ENCODE measurements at regions not wholly inside any gene's neighbourhood (a gene's known extent, or its start where the extent isn't known, plus 50 kb on each side); places are given as distances from the start of the nearest gene placed in this dataset.
A peak's percentile ranks its signal among the peaks of the same experiment; 100 is the strongest.

- no peak for DNase-seq
These were observed 332.9 kb upstream of the PRDM1 start for GRCh38 chr6:105753207-105753606.

- no peak for DNase-seq
These were observed 336.0 kb upstream of the PRDM1 start for GRCh38 chr6:105750089-105750488.

GRCh38 chr6:105748737-105749161 lies 337.4 kb upstream of the PRDM1 start:
- DNase-seq, result no peak

GRCh38 chr6:105747823-105748405 lies 338.2 kb upstream of the PRDM1 start:
- DNase-seq, result no peak

- peak; percentile 51 for DNase-seq
These were observed 339.6 kb upstream of the PRDM1 start for GRCh38 chr6:105746509-105746908.

GRCh38 chr6:105746130-105746505 lies 340.0 kb upstream of the PRDM1 start:
- DNase-seq, result no peak

GRCh38 chr6:105745464-105746129 lies 340.5 kb upstream of the PRDM1 start:
- no peak for DNase-seq

GRCh38 chr6:105744815-105745214 lies 341.3 kb upstream of the PRDM1 start:
- DNase-seq, result no peak

GRCh38 chr6:105740946-105741645 lies 338.2 kb upstream of the PREP start:
- DNase-seq, result peak; percentile 76

GRCh38 chr6:105739764-105740163 lies 336.9 kb upstream of the PREP start:
- no peak for DNase-seq

- no peak for DNase-seq
These were observed 330.8 kb upstream of the PREP start for GRCh38 chr6:105733556-105734162.

- no peak for DNase-seq
These were observed 326.1 kb upstream of the PREP start for GRCh38 chr6:105728995-105729394.

GRCh38 chr6:105726902-105727655 lies 324.2 kb upstream of the PREP start:
- no peak for DNase-seq

- no peak for DNase-seq
These were observed 312.0 kb upstream of the PREP start for GRCh38 chr6:105714846-105715245.

GRCh38 chr6:105713474-105714118 lies 310.7 kb upstream of the PREP start:
- DNase-seq, result no peak

- DNase-seq, result no peak
These were observed 308.3 kb upstream of the PREP start for GRCh38 chr6:105711216-105711615.

- no peak for DNase-seq
These were observed 302.7 kb upstream of the PREP start for GRCh38 chr6:105705608-105706007.

GRCh38 chr6:105695461-105695860 lies 292.6 kb upstream of the PREP start:
- DNase-seq, result no peak

GRCh38 chr6:105692613-105693215 lies 289.8 kb upstream of the PREP start:
- DNase-seq, result peak; percentile 66

- DNase-seq, result no peak
These were observed 289.1 kb upstream of the PREP start for GRCh38 chr6:105691971-105692370.

- DNase-seq, result no peak
These were observed 288.2 kb upstream of the PREP start for GRCh38 chr6:105691081-105691480.

GRCh38 chr6:105688573-105688972 lies 285.7 kb upstream of the PREP start:
- DNase-seq, result no peak

Data from NCI-H1436 (cell line).